CD14-positive monocyte (primary cell): ENCODE measurements at regions not wholly inside any gene's neighbourhood (a gene's known extent, or its start where the extent isn't known, plus 50 kb on each side); places are given as distances from the start of the nearest gene placed in this dataset.

Experiments used
- DNase-seq, 3 donors: peaks; one replicate each; pipeline ENCODE4 v3.0.0-alpha.2; 2011 to 2022
- H2AFZ ChIP-seq: 2 replicates; pipeline ENCODE4 v1.6.0; 2012; ENCODE audit warnings: mild to moderate bottlenecking, low read depth, low read length, inconsistent platforms; ENCODE audit not compliant: insufficient read depth, poor library complexity, severe bottlenecking
- H3K27ac ChIP-seq, 2 donors: 1 replicate in 1 of 2; 2 replicates in 1 of 2; pipeline ENCODE4 v1.5.1; 2012 to 2013; ENCODE audit warnings: low read length in 2 of 2, control low read depth in 1 of 2, inconsistent platforms in 1 of 2, low read depth in 1 of 2, mild to moderate bottlenecking in 1 of 2
- H3K27me3 ChIP-seq, 2 donors: one replicate each; pipeline versions ENCODE4 v1.6.0 to v1.6.1; 2011 to 2013; ENCODE audit warnings: low read length in 2 of 2; ENCODE audit not compliant: control insufficient read depth in 2 of 2, insufficient read depth in 2 of 2
- H3K36me3 ChIP-seq, 2 donors: replicated peaks in 1 of 2; 1 replicate in 1 of 2; 2 replicates in 1 of 2; pipeline versions ENCODE4 v1.5.1 to v1.6.1; 2012 to 2013; ENCODE audit warnings: low read length in 2 of 2, control low read depth in 1 of 2, inconsistent platforms in 1 of 2, mild to moderate bottlenecking in 1 of 2; ENCODE audit not compliant: insufficient read depth in 2 of 2, control insufficient read depth in 1 of 2
- H3K4me1 ChIP-seq, 2 donors: 1 replicate in 1 of 2; 2 replicates in 1 of 2; pipeline versions ENCODE4 v1.5.1 to v1.6.1; 2012 to 2013; ENCODE audit warnings: low read length in 2 of 2, control low read depth in 1 of 2, inconsistent platforms in 1 of 2, mild to moderate bottlenecking in 1 of 2, moderate library complexity in 1 of 2; ENCODE audit not compliant: insufficient read depth in 2 of 2, control insufficient read depth in 1 of 2
- H3K4me2 ChIP-seq: replicated peaks from 2 replicates; pipeline ENCODE3; 2012; ENCODE audit warnings: low read length, moderate library complexity, mild to moderate bottlenecking; ENCODE audit not compliant: poor library complexity, severe bottlenecking; ENCODE audit errors: extremely low read depth
- H3K4me3 ChIP-seq, 3 experiments: fragments of 200-600 bp in 1 of 3; sonication (generic) in 1 of 3; replicated peaks in 1 of 3; 1 replicate in 2 of 3; 2 replicates in 1 of 3; pipeline ENCODE4 v1.5.1; 2011 to 2013; ENCODE audit warnings: low read length in 3 of 3, mild to moderate bottlenecking in 3 of 3, control low read depth in 2 of 3, low read depth in 2 of 3, inconsistent platforms in 1 of 3, moderate library complexity in 1 of 3
- H3K79me2 ChIP-seq: 2 replicates; pipeline ENCODE4 v1.6.0; 2012; ENCODE audit warnings: mild to moderate bottlenecking, control low read depth, inconsistent platforms, low read length, moderate library complexity; ENCODE audit not compliant: insufficient read depth
- H3K9ac ChIP-seq: 2 replicates; pipeline ENCODE4 v1.6.0; 2017; ENCODE audit warnings: low read length, mild to moderate bottlenecking; ENCODE audit not compliant: insufficient read depth, poor library complexity, severe bottlenecking
- H3K9me3 ChIP-seq, 2 donors: replicated peaks in 1 of 2; 1 replicate in 1 of 2; 2 replicates in 1 of 2; pipeline versions ENCODE4 v1.5.1 to v1.6.1; 2012 to 2013; ENCODE audit warnings: low read length in 2 of 2, control low read depth in 1 of 2; ENCODE audit not compliant: control insufficient read depth in 1 of 2, insufficient read depth in 1 of 2
- H4K20me1 ChIP-seq: 2 replicates; pipeline ENCODE4 v1.6.0; 2012; ENCODE audit warnings: mild to moderate bottlenecking, low read length, control low read depth, moderate library complexity; ENCODE audit not compliant: insufficient read depth
- H3K27ac Mint-ChIP-seq, 7 donors: one replicate each; pipeline ENCODE4 v1.8.0; 2020; ENCODE audit warnings: mild to moderate bottlenecking in 7 of 7, mixed read lengths in 7 of 7, moderate library complexity in 6 of 7, inconsistent platforms in 2 of 7
- H3K27me3 Mint-ChIP-seq, 3 donors: one replicate each; pipeline ENCODE4 v1.8.0; 2021 to 2022; ENCODE audit warnings: low read depth in 3 of 3, mild to moderate bottlenecking in 3 of 3, mixed read lengths in 3 of 3, moderate library complexity in 3 of 3, inconsistent platforms in 1 of 3
- H3K36me3 Mint-ChIP-seq, 2 donors: one replicate each; pipeline ENCODE4 v1.8.0; 2020; ENCODE audit warnings: mixed read lengths in 2 of 2, inconsistent platforms in 1 of 2, mild to moderate bottlenecking in 1 of 2
- H3K4me1 Mint-ChIP-seq: one replicate; pipeline ENCODE4 v1.8.0; 2020; ENCODE audit warnings: mild to moderate bottlenecking, mixed read lengths
- H3K4me3 Mint-ChIP-seq, 2 donors: one replicate each; pipeline ENCODE4 v1.8.0; 2020; ENCODE audit warnings: mild to moderate bottlenecking in 2 of 2, mixed read lengths in 2 of 2, moderate library complexity in 1 of 2
- H3K9me3 Mint-ChIP-seq, 7 donors: one replicate each; pipeline ENCODE4 v1.8.0; 2020 to 2022; ENCODE audit warnings: mixed read lengths in 7 of 7, mild to moderate bottlenecking in 6 of 7, moderate library complexity in 6 of 7, inconsistent platforms in 2 of 7
- WGBS: methylation state at CpG from one replicate; pipeline ENCODE4 v1.1.5; 2013; ENCODE audit warnings: missing lambda C conversion rate; ENCODE audit not compliant: insufficient coverage; 5-methylcytosine and 5-hydroxymethylcytosine counted together
- intact Hi-C, 2 donors: fragments of 100-400 bp; cut with micrococcal nuclease; formaldehyde crosslinking; loops; one replicate each; pipeline versions ENCODE4 v1.15.0 to v1.15.1; 2023
- TF ChIP-seq, protein P1 (sequence below): fragments of 200-600 bp; IDR thresholded peaks from one replicate; pipeline ENCODE4 v1.8.0; 2022; ENCODE audit warnings: antibody characterized with exemption, mild to moderate bottlenecking

DNA sequence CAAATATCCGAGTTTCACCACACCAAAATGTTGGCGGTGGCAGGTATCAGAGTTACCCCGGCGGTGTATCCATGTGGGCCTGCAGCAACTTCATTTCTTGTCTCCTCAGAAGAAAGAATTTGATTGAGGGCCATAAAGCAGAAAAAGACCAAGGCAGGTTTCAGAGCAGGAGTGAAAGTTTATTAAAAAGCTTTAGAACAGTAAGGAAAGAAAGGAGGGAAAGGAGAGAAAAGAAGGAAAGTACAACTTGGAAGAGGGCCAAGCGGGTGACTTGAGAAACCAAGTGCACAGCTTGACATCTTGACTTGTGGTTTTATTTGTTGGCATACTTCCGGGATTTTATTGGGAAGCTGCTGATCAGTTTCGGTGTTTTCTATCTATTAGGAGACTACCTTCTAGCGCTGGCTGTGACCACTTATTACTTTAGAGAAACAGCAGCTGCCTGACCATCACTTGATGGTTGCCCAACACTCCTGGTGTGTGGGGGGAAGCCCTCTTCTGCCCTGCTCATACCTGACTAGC lies 75.5 kb upstream of the RAB3GAP2 start:
- Histone ChIP-seq H4K20me1 (no peaks in the 10 kb centered on the region), H3K27me3 (no peaks in the 10 kb centered on the region), H3K27ac (no peak overlapping the region), H3K36me3 (no peaks in the 10 kb centered on the region), H3K9me3 (no peaks in the 10 kb centered on the region), H3K4me2 (no peak overlapping the region), H3K4me3 (no peak overlapping the region), H2AFZ (no peak overlapping the region), H3K9ac (no peak overlapping the region), H3K4me1 (no peaks in the 10 kb centered on the region), H3K79me2 (no peaks in the 10 kb centered on the region)
- Mint-ChIP-seq H3K4me1 (peaks cover 7% of the 10 kb centered on the region), H3K27me3 (peaks cover 5% of the 10 kb centered on the region in 3 donors), H3K27ac (no peak overlapping the region), H3K4me3 (peak overlapping the region in 1 of 2 donors; percentile 4), H3K36me3 (no peaks in the 10 kb centered on the region), H3K9me3 (peaks cover 0 to 5% (median 0%) of the 10 kb centered on the region in 7 donors)
- intact Hi-C loops = no loop called here
- DNase-seq = no peak
- TF ChIP-seq, protein P1, sequence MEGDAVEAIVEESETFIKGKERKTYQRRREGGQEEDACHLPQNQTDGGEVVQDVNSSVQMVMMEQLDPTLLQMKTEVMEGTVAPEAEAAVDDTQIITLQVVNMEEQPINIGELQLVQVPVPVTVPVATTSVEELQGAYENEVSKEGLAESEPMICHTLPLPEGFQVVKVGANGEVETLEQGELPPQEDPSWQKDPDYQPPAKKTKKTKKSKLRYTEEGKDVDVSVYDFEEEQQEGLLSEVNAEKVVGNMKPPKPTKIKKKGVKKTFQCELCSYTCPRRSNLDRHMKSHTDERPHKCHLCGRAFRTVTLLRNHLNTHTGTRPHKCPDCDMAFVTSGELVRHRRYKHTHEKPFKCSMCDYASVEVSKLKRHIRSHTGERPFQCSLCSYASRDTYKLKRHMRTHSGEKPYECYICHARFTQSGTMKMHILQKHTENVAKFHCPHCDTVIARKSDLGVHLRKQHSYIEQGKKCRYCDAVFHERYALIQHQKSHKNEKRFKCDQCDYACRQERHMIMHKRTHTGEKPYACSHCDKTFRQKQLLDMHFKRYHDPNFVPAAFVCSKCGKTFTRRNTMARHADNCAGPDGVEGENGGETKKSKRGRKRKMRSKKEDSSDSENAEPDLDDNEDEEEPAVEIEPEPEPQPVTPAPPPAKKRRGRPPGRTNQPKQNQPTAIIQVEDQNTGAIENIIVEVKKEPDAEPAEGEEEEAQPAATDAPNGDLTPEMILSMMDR = no peak
- WGBS = 80% methylated on average over 2 of the region's 8 CpGs

DNA sequence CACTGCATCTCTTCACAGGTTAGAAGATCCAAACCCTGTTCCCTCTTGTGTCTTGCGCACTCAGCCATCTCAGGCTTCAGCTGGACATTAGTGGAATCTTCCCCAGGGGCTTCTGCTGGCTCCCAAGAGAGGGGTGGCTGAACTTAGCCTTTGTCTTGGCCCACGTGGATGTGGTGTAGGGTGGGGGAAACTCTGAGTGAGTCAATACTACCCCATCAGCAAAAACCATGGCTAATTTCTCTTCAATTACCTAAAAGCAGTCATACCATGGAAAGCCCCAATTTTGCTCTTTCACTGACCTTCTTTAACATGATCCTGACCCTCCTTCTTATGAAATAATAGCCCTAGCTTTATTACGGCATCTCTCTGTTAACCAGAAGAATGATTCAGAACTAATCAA lies 72.5 kb upstream of the RAB3GAP2 start:
- 100% methylated on average over 1 of the region's 3 CpGs for WGBS
- no peak overlapping the region for H3K9ac ChIP-seq
- Mint-ChIP-seq H3K27me3 (peaks cover 3 to 7% (median 4%) of the 10 kb centered on the region in 3 donors), H3K4me3 (no peak overlapping the region), H3K36me3 (no peaks in the 10 kb centered on the region), H3K4me1 (peaks cover 7% of the 10 kb centered on the region), H3K27ac (no peak overlapping the region), H3K9me3 (peaks cover 0 to 5% (median 0%) of the 10 kb centered on the region in 7 donors)
- no peaks in the 10 kb centered on the region for H4K20me1 ChIP-seq
- no peak overlapping the region for H3K4me3 ChIP-seq
- H2AFZ ChIP-seq = no peak overlapping the region
- TF ChIP-seq, protein P1 = no peak
- no peak for DNase-seq
- H3K4me2 ChIP-seq = no peak overlapping the region
- H3K4me1 ChIP-seq = no peaks in the 10 kb centered on the region
- no peaks in the 10 kb centered on the region for H3K36me3 ChIP-seq
- H3K27me3 ChIP-seq = no peaks in the 10 kb centered on the region
- intact Hi-C loops = no loop called here
- H3K79me2 ChIP-seq = no peaks in the 10 kb centered on the region
- H3K27ac ChIP-seq = no peak overlapping the region
- H3K9me3 ChIP-seq = no peaks in the 10 kb centered on the region
